ENCODE measurements at regions not wholly inside any gene's neighbourhood (a gene's known extent, or its start where the extent isn't known, plus 50 kb on each side); places are given as distances from the start of the nearest gene placed in this dataset.

GRCh38 chr6:14280766-14281293, 163.3 kb downstream of the CD83 start:
- no peak for TF ChIP-seq POLR2A (IDR thresholded peaks at IDR 0.05)
- no peak for TF ChIP-seq CTCF (IDR thresholded peaks at IDR 0.05)

Data from body of pancreas (tissue), 4 donors.